HepG2 (cell line): ENCODE measurements at regions not wholly inside any gene's neighbourhood (a gene's known extent, or its start where the extent isn't known, plus 50 kb on each side); places are given as distances from the start of the nearest gene placed in this dataset.
A peak's percentile ranks its signal among the peaks of the same experiment; 100 is the strongest.

Experiments used
- ATAC-seq: fragments of 200-7000 bp; cut with Tn5 transposase; 3 replicates; pipeline ENCODE4 v1.9.1; 2020; ENCODE audit warnings: mild to moderate bottlenecking, moderate library complexity
- BruUV-seq: library from RNA; stranded (reverse); fragments of 400-500 nt; replicated peaks from 2 replicates; lab custom pipeline; 2021; lab: Mats Ljungman, UMichigan
- CTCF ChIA-PET: fragments of 300-600 bp; formaldehyde crosslinking; extraction: SDS; loops from one replicate; lab custom pipeline; 2021; ENCODE audit warnings: low total read pairs, inconsistent platforms, low intra/inter-chr PET ratio; lab: Yijun Ruan, JAX
- POLR2A ChIA-PET: fragments of 350-600 bp; sonication (Branson Sonifier 250); formaldehyde crosslinking; loops from one replicate; lab custom pipeline; 2020; ENCODE audit warnings: antibody characterized with exemption, inconsistent platforms; lab: Yijun Ruan, JAX
- DNase-seq: peaks from one replicate; pipeline ENCODE4 v3.0.0-alpha.2; 2015; ENCODE audit warnings: low spot score
- FAIRE-seq: peaks from 3 replicates; lab custom pipeline; 2011; peaks lifted over from hg19 to GRCh38; lab: Jason Lieb, UNC
- H2AFZ ChIP-seq: one replicate; pipeline ENCODE4 v1.6.1; 2011; ENCODE audit warnings: low read length, inconsistent platforms
- H3K27ac ChIP-seq: fragments of 300-600 bp; 3 replicates; pipeline ENCODE4 v1.8.0; 2011; ENCODE audit warnings: mixed run types, mild to moderate bottlenecking, mixed read lengths, low read length, inconsistent platforms; ENCODE audit not compliant: insufficient read depth; ENCODE audit errors: extremely low read length
- H3K27me3 ChIP-seq, 2 experiments: fragments of 200-600 bp in 1 of 2; 2 replicates in 1 of 2; 3 replicates in 1 of 2; pipeline versions ENCODE4 v1.6.0 to v1.8.0; 2011; ENCODE audit warnings: low read length in 2 of 2, mild to moderate bottlenecking in 2 of 2, moderate library complexity in 2 of 2, inconsistent platforms in 1 of 2; ENCODE audit not compliant: insufficient read depth in 2 of 2, control insufficient read depth in 1 of 2
- H3K36me3 ChIP-seq, 2 experiments: fragments of 200-600 bp in 1 of 2; replicated peaks in 1 of 2; 2 replicates in 1 of 2; 3 replicates in 1 of 2; pipeline versions ENCODE4 v1.5.1 to v1.8.0; 2011; ENCODE audit warnings: low read length in 2 of 2, inconsistent platforms in 1 of 2; ENCODE audit not compliant: insufficient read depth in 2 of 2, control insufficient read depth in 1 of 2
- H3K4me1 ChIP-seq: 2 replicates; pipeline ENCODE4 v1.5.1; 2012; ENCODE audit warnings: low read length, inconsistent platforms; ENCODE audit not compliant: insufficient read depth
- H3K4me2 ChIP-seq: 2 replicates; pipeline ENCODE4 v1.6.0; 2011; ENCODE audit warnings: low read depth, low read length, inconsistent platforms
- H3K4me3 ChIP-seq, 3 experiments: fragments of 200-600 bp in 1 of 3; sonication (generic), shearing (Covaris generic) in 1 of 3; replicated peaks in 1 of 3; 2 replicates each; pipeline ENCODE4 v1.5.1; 2011 to 2016; ENCODE audit warnings: low read length in 3 of 3, inconsistent platforms in 2 of 3, low read depth in 2 of 3, mild to moderate bottlenecking in 2 of 3, control low read depth in 1 of 3, mixed read lengths in 1 of 3; ENCODE audit not compliant: insufficient read depth in 1 of 3
- H3K79me2 ChIP-seq: one replicate; pipeline ENCODE4 v1.6.1; 2011; ENCODE audit warnings: low read length, inconsistent platforms; ENCODE audit not compliant: insufficient read depth
- H3K9ac ChIP-seq: 2 replicates; pipeline ENCODE4 v1.6.0; 2011; ENCODE audit warnings: mild to moderate bottlenecking, low read depth, low read length, inconsistent platforms; ENCODE audit not compliant: insufficient read depth
- H3K9me3 ChIP-seq: 2 replicates; pipeline ENCODE4 v1.5.1; 2012; ENCODE audit warnings: mild to moderate bottlenecking, low read length
- H4K20me1 ChIP-seq: 2 replicates; pipeline ENCODE4 v1.6.0; 2011; ENCODE audit warnings: inconsistent platforms, mild to moderate bottlenecking, low read length, moderate library complexity; ENCODE audit not compliant: insufficient read depth
- CTCF ChIP-seq: sonication (generic); formaldehyde crosslinking; IDR thresholded peaks from 2 replicates; pipeline ENCODE4 v1.5.0; 2020; ENCODE audit warnings: mild to moderate bottlenecking, missing genetic modification reagents, moderate library complexity
- DNMT3B ChIP-seq: conservative IDR thresholded peaks from 2 replicates; pipeline ENCODE4 v1.6.1; 2016; ENCODE audit warnings: missing biosample characterization, control low read depth
- ERF ChIP-seq: IDR thresholded peaks from 2 replicates; pipeline ENCODE4 v1.6.1; 2018; ENCODE audit warnings: missing biosample characterization, missing genetic modification reagents
- FOXM1 ChIP-seq: sonication (generic); formaldehyde crosslinking; IDR thresholded peaks from 2 replicates; pipeline ENCODE4 v1.5.0; 2020; ENCODE audit warnings: missing genetic modification reagents
- KLF6 ChIP-seq: IDR thresholded peaks from 2 replicates; pipeline ENCODE4 v1.8.0; 2016; ENCODE audit warnings: missing biosample characterization, missing genetic modification reagents
- MAZ ChIP-seq, 2 experiments: sonication (generic) in 1 of 2; formaldehyde crosslinking in 1 of 2; IDR thresholded peaks; 2 replicates each; pipeline versions ENCODE4 v1.5.0 to v1.6.1; 2012 to 2020; ENCODE audit warnings: low read depth in 2 of 2, mild to moderate bottlenecking in 2 of 2, borderline replicate concordance in 1 of 2, improper control_type of control experiment in 1 of 2, low read length in 1 of 2, missing genetic modification reagents in 1 of 2, moderate library complexity in 1 of 2
- NPAS2 ChIP-seq: sonication (generic); formaldehyde crosslinking; IDR thresholded peaks from 2 replicates; pipeline ENCODE4 v1.8.0; 2022; ENCODE audit warnings: mild to moderate bottlenecking, missing genetic modification reagents, borderline replicate concordance
- RAD21 ChIP-seq: fragments of 450-650 bp; formaldehyde crosslinking; IDR thresholded peaks from 2 replicates; pipeline ENCODE4 v1.5.0; 2020; ENCODE audit warnings: mild to moderate bottlenecking
- SRSF9 ChIP-seq: fragments of 200-400 bp; formaldehyde crosslinking; IDR thresholded peaks from 2 replicates; pipeline ENCODE4 v1.6.1; 2018; ENCODE audit warnings: borderline replicate concordance, mild to moderate bottlenecking, low read depth, low read length; ENCODE audit not compliant: insufficient read depth, poor library complexity, severe bottlenecking
- THAP7 ChIP-seq: sonication (generic); formaldehyde crosslinking; IDR thresholded peaks from 2 replicates; pipeline ENCODE4 v1.8.1; 2023; ENCODE audit warnings: mild to moderate bottlenecking, missing genetic modification reagents
- U2AF1 ChIP-seq: fragments of 200-400 bp; formaldehyde crosslinking; optimal IDR thresholded peaks from 2 replicates; pipeline ENCODE3; 2017; ENCODE audit warnings: mild to moderate bottlenecking, low read depth, low read length
- ZBTB46 ChIP-seq: sonication (generic); formaldehyde crosslinking; IDR thresholded peaks from 2 replicates; pipeline ENCODE4 v1.4.0; 2020; ENCODE audit warnings: mild to moderate bottlenecking, missing genetic modification reagents, borderline replicate concordance
- ZFYVE20 ChIP-seq: sonication (generic); formaldehyde crosslinking; IDR thresholded peaks from 2 replicates; pipeline ENCODE4 v1.8.0; 2023; ENCODE audit warnings: low read depth, mild to moderate bottlenecking, moderate library complexity, missing genetic modification reagents, borderline replicate concordance
- ZMYM2 ChIP-seq: sonication (generic); formaldehyde crosslinking; IDR thresholded peaks from 2 replicates; pipeline ENCODE4 v1.8.0; 2022; ENCODE audit warnings: mild to moderate bottlenecking, missing genetic modification reagents
- ZNF24 ChIP-seq: fragments of 450-650 bp; IDR thresholded peaks from 2 replicates; pipeline ENCODE4 v1.6.1; 2017; ENCODE audit warnings: antibody characterized with exemption, mild to moderate bottlenecking
- ZNF296 ChIP-seq: sonication (generic); formaldehyde crosslinking; conservative IDR thresholded peaks from 2 replicates; pipeline ENCODE4 v1.5.0; 2020; ENCODE audit warnings: mild to moderate bottlenecking, missing genetic modification reagents
- ZNF501 ChIP-seq: sonication (generic); formaldehyde crosslinking; IDR thresholded peaks from 2 replicates; pipeline ENCODE4 v1.5.1; 2020; ENCODE audit warnings: mild to moderate bottlenecking, moderate library complexity, missing genetic modification reagents
- ZNF619 ChIP-seq: sonication (generic); formaldehyde crosslinking; IDR thresholded peaks from 2 replicates; pipeline ENCODE4 v1.4.0; 2020; ENCODE audit warnings: mild to moderate bottlenecking, missing genetic modification reagents
- ZNF768 ChIP-seq: sonication (generic); formaldehyde crosslinking; IDR thresholded peaks from 2 replicates; pipeline ENCODE4 v1.4.0; 2020; ENCODE audit warnings: missing genetic modification reagents
- WGBS: methylation state at CpG from one replicate; pipeline ENCODE4 v1.1.6; 2017; ENCODE audit warnings: low lambda C conversion rate; 5-methylcytosine and 5-hydroxymethylcytosine counted together
- in situ Hi-C: cut with HindIII; loops from 2 replicates; pipeline ENCODE4 v1.10.0; 2017; ENCODE audit warnings: low pct_unique_long_range_greater_than_20kb; ENCODE audit not compliant: extremely low pct_ligation_motif_present
- intact Hi-C: fragments of 100-400 bp; cut with micrococcal nuclease; formaldehyde crosslinking; loops from one replicate; pipeline ENCODE4 v1.10.0; 2022; ENCODE audit not compliant: unreplicated experiment
- TF ChIP-seq, protein P1 (sequence below): sonication (generic); formaldehyde crosslinking; IDR thresholded peaks from 2 replicates; pipeline ENCODE4 v1.5.1; 2020; ENCODE audit warnings: missing genetic modification reagents, mild to moderate bottlenecking, borderline replicate concordance

GRCh38 chr2:163878718-163879117 lies 142.9 kb upstream of the FIGN start (continued):
- TF ChIP-seq ZNF619 (CRISPR knock-in tag) = no peak
- TF ChIP-seq SRSF9 = no peak
- no peak; the same call in 1 of the 2 replicates for TF ChIP-seq ZNF24
- no peak for TF ChIP-seq ERF (CRISPR knock-in tag)
- no peak for TF ChIP-seq ZMYM2 (CRISPR knock-in tag)
- no peak for TF ChIP-seq THAP7
- no peak for TF ChIP-seq U2AF1
- no peak for TF ChIP-seq DNMT3B
- peak; percentile 77 for TF ChIP-seq CTCF (CRISPR knock-in tag)
- TF ChIP-seq RAD21 (CRISPR knock-in tag) = peak; percentile 58
- no peak for TF ChIP-seq FOXM1
- no peak for TF ChIP-seq ZNF296 (CRISPR knock-in tag)

DNA sequence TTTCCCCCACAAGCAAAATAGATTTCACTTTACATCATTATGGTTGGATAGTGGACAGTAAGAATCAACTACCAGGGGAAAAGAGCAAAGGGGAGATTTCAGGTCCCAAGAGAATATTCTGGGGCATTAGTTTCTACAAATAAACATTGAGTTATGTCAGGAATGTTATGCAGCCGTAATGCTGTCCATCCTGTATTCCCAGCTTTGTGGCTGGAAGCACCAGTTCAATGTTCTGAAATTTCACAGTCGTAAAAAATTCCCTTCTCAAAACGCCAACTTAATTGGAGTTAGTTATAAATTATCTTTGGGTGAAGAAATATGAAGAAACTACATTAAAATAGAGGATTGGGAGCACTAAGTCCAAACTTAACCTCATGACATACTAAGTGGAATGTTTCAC lies 141.5 kb upstream of the FIGN start:
- intact Hi-C loops = loop anchor here (5.0 kb wide), 1 partner anchor 185 kb away; no protein-coding TSS in a partner anchor
- Histone ChIP-seq H3K27ac (no peak overlapping the region), H3K9me3 (no peaks in the 10 kb centered on the region), H3K4me2 (no peak overlapping the region), H3K9ac (no peak overlapping the region), H3K4me1 (no peaks in the 10 kb centered on the region), H3K36me3 (no peaks in the 10 kb centered on the region), H3K4me3 (no peak overlapping the region), H3K79me2 (no peaks in the 10 kb centered on the region), H2AFZ (no peak overlapping the region), H3K27me3 (no peaks in the 10 kb centered on the region), H4K20me1 (no peaks in the 10 kb centered on the region)
- FAIRE-seq (no peak), DNase-seq (no peak), ATAC-seq (no peak)
- WGBS = 4% methylated on average over 3 of the region's 3 CpGs
- no TSS peak for BruUV-seq
- in situ Hi-C loops = no loop called here
- ChIA-PET CTCF (no interaction called here), POLR2A (no interaction called here)
- TF ChIP-seq NPAS2 (CRISPR knock-in tag) (no peak), KLF6 (CRISPR knock-in tag) (no peak), MAZ (IDR thresholded peaks at IDR 0.05; ENCODE audit: borderline replicate concordance, low read depth, low read length) (no peak), MAZ (CRISPR knock-in tag; IDR thresholded peaks at IDR 0.05; ENCODE audit: low read depth) (no peak), ZNF768 (CRISPR knock-in tag) (no peak), ZNF501 (CRISPR knock-in tag) (no peak), ZFYVE20 (CRISPR knock-in tag) (no peak), ZBTB46 (CRISPR knock-in tag) (no peak)
- TF ChIP-seq, protein P1, sequence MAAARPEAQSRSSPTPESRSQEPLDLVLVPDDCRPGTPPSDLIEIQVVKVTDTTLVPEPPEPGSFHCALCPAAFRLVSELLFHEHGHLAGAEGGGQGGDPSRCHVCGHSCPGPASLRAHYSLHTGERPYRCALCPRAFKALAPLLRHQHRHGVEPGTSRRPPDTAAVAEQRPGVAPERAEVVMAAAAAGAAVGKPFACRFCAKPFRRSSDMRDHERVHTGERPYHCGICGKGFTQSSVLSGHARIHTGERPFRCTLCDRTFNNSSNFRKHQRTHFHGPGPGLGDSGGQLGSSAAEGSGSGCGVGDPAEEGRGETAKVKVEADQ = no peak
